ENCODE measurements at regions not wholly inside any gene's neighbourhood (a gene's known extent, or its start where the extent isn't known, plus 50 kb on each side); places are given as distances from the start of the nearest gene placed in this dataset.

DNA sequence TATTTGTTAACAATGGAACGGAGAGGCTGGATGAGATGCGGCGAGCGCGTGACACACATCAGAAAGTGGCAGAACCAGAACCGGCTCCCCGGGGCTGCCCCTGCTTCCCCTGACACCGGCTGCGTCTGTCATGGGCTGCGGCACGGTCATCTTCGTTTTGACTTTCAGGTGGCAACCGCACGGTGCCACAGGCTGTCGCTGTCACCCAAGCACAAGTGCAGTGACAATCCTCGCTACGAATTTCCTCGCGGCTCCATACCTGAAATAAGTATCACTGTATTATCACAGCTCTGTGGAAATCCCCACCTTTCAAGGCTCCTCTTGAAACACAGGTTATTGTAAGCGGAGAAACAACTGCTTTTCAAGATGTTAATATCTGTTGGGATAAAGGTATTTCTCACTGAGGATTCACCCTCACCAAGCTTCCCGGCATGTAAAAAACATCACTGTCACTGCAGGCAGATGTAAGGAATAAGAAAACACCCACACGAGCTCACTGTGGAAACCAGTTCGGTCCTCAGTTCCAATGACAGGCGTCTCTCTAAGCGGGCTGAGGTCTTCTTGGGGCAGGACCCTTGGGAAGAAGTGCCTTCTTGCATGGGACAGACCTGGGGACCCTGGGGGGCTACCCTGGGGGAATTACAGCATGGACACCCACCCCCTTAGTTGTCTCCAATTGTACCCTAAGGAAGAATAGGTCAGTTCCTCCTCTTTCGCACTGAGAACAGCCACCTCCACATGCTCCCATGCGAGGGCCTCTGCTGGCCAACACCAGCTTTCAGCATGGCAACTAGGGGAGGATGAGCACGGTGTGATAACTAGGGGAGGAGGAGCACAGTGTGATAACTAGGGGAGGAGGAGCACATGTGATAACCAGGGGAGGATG, 86.3 kb downstream of the DACT2 start:
- no peak overlapping the region for H2AFZ ChIP-seq (ENCODE audit: insufficient read depth, low read depth, low read length, poor library complexity, severe bottlenecking)
- intact Hi-C loops (cut with micrococcal nuclease), result no loop called here
- Mint-ChIP-seq H3K36me3 (no peaks in the 10 kb centered on the region), H3K4me3 (no peak overlapping the region), H3K27me3 (ENCODE audit: low read depth in 3 of 3) (peaks cover 2 to 6% (median 4%) of the 10 kb centered on the region in 3 donors), H3K9me3 (peaks cover 0 to 6% (median 2%) of the 10 kb centered on the region in 7 donors), H3K27ac (no peak overlapping the region), H3K4me1 (no peaks in the 10 kb centered on the region)
- H3K4me2 ChIP-seq (replicated peaks; ENCODE audit: extremely low read depth, low read length, poor library complexity, severe bottlenecking), result no peak overlapping the region
- no peak overlapping the region for H3K27ac ChIP-seq (ENCODE audit: low read depth in 1 of 2, low read length in 2 of 2)
- H3K4me3 ChIP-seq (replicated peaks in 1 of 3; ENCODE audit: low read depth in 2 of 3, low read length in 3 of 3), result no peak overlapping the region
- TF ChIP-seq, protein P1, sequence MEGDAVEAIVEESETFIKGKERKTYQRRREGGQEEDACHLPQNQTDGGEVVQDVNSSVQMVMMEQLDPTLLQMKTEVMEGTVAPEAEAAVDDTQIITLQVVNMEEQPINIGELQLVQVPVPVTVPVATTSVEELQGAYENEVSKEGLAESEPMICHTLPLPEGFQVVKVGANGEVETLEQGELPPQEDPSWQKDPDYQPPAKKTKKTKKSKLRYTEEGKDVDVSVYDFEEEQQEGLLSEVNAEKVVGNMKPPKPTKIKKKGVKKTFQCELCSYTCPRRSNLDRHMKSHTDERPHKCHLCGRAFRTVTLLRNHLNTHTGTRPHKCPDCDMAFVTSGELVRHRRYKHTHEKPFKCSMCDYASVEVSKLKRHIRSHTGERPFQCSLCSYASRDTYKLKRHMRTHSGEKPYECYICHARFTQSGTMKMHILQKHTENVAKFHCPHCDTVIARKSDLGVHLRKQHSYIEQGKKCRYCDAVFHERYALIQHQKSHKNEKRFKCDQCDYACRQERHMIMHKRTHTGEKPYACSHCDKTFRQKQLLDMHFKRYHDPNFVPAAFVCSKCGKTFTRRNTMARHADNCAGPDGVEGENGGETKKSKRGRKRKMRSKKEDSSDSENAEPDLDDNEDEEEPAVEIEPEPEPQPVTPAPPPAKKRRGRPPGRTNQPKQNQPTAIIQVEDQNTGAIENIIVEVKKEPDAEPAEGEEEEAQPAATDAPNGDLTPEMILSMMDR (IDR thresholded peaks at IDR 0.05), result no peak
- H3K27me3 ChIP-seq (ENCODE audit: control insufficient read depth in 2 of 2, insufficient read depth in 2 of 2, low read length in 2 of 2), result no peaks in the 10 kb centered on the region
- DNase-seq, result no peak
- H4K20me1 ChIP-seq (ENCODE audit: insufficient read depth, low read length), result no peaks in the 10 kb centered on the region
- WGBS (ENCODE audit: insufficient coverage), result 92% methylated on average over 17 of the region's 28 CpGs
- no peaks in the 10 kb centered on the region for H3K79me2 ChIP-seq (ENCODE audit: insufficient read depth, low read length)
- H3K36me3 ChIP-seq (replicated peaks in 1 of 2; ENCODE audit: control insufficient read depth in 1 of 2, insufficient read depth in 2 of 2, low read length in 2 of 2), result no peaks in the 10 kb centered on the region
- H3K9ac ChIP-seq (ENCODE audit: insufficient read depth, low read length, poor library complexity, severe bottlenecking), result no peak overlapping the region
- H3K9me3 ChIP-seq (replicated peaks in 1 of 2; ENCODE audit: control insufficient read depth in 1 of 2, insufficient read depth in 1 of 2, low read length in 2 of 2), result no peaks in the 10 kb centered on the region
- H3K4me1 ChIP-seq (ENCODE audit: control insufficient read depth in 1 of 2, insufficient read depth in 2 of 2, low read length in 2 of 2), result no peaks in the 10 kb centered on the region

- H3K9me3 Mint-ChIP-seq, result peaks cover 0 to 6% (median 2%) of the 10 kb centered on the region in 7 donors
- no peak overlapping the region for H3K4me3 Mint-ChIP-seq
- intact Hi-C loops (cut with micrococcal nuclease), result no loop called here
- H2AFZ ChIP-seq (ENCODE audit: insufficient read depth, low read depth, low read length, poor library complexity, severe bottlenecking), result no peak overlapping the region
- H3K36me3 Mint-ChIP-seq, result no peaks in the 10 kb centered on the region
- 39% methylated on average over 8 of the region's 11 CpGs for WGBS (ENCODE audit: insufficient coverage)
- H3K4me1 Mint-ChIP-seq, result no peaks in the 10 kb centered on the region
- no peak overlapping the region for H3K27ac ChIP-seq (ENCODE audit: low read depth in 1 of 2, low read length in 2 of 2)
- H4K20me1 ChIP-seq (ENCODE audit: insufficient read depth, low read length), result no peaks in the 10 kb centered on the region
- H3K9ac ChIP-seq (ENCODE audit: insufficient read depth, low read length, poor library complexity, severe bottlenecking), result no peak overlapping the region
- H3K36me3 ChIP-seq (replicated peaks in 1 of 2; ENCODE audit: control insufficient read depth in 1 of 2, insufficient read depth in 2 of 2, low read length in 2 of 2), result no peaks in the 10 kb centered on the region
- no peak overlapping the region for H3K4me2 ChIP-seq (replicated peaks; ENCODE audit: extremely low read depth, low read length, poor library complexity, severe bottlenecking)
- no peaks in the 10 kb centered on the region for H3K79me2 ChIP-seq (ENCODE audit: insufficient read depth, low read length)
- DNase-seq, result no peak
- TF ChIP-seq, protein P1 (IDR thresholded peaks at IDR 0.05), result no peak
- no peak overlapping the region for H3K27ac Mint-ChIP-seq
- H3K4me3 ChIP-seq (replicated peaks in 1 of 3; ENCODE audit: low read depth in 2 of 3, low read length in 3 of 3), result no peak overlapping the region
- H3K4me1 ChIP-seq (ENCODE audit: control insufficient read depth in 1 of 2, insufficient read depth in 2 of 2, low read length in 2 of 2), result no peaks in the 10 kb centered on the region
- no peaks in the 10 kb centered on the region for H3K9me3 ChIP-seq (replicated peaks in 1 of 2; ENCODE audit: control insufficient read depth in 1 of 2, insufficient read depth in 1 of 2, low read length in 2 of 2)
- peaks cover 2 to 6% (median 4%) of the 10 kb centered on the region in 3 donors for H3K27me3 Mint-ChIP-seq (ENCODE audit: low read depth in 3 of 3)
- no peaks in the 10 kb centered on the region for H3K27me3 ChIP-seq (ENCODE audit: control insufficient read depth in 2 of 2, insufficient read depth in 2 of 2, low read length in 2 of 2)
These were observed 87.0 kb downstream of the DACT2 start for GRCh38 chr6:168232528-168232927.

Data from CD14-positive monocyte (primary cell).